GM12878 (cell line): ENCODE measurements at regions not wholly inside any gene's neighbourhood (a gene's known extent, or its start where the extent isn't known, plus 50 kb on each side); places are given as distances from the start of the nearest gene placed in this dataset.

Experiments
- CEBPB ChIP-seq, 2 experiments: fragments of 150-350 bp in 1 of 2; IDR thresholded peaks; 2 replicates each; pipeline ENCODE4 v1.6.1; 2012 to 2014; ENCODE audit warnings: low read depth in 2 of 2, low read length in 2 of 2, borderline replicate concordance in 1 of 2, inconsistent platforms in 1 of 2
- CHD4 ChIP-seq: fragments of 200-600 bp; sonication (generic); IDR thresholded peaks from 2 replicates; pipeline ENCODE4 v1.6.1; 2016; ENCODE audit warnings: mild to moderate bottlenecking
- EP300 ChIP-seq, 2 experiments: fragments of 150-350 bp in 1 of 2; IDR thresholded peaks; 2 replicates each; pipeline ENCODE4 v1.6.1; 2011 to 2012; ENCODE audit warnings: low read depth in 2 of 2, low read length in 2 of 2, borderline replicate concordance in 1 of 2, improper control_type of control experiment in 1 of 2, inconsistent platforms in 1 of 2; ENCODE audit not compliant: control insufficient read depth in 1 of 2
- HDGF ChIP-seq: fragments of 450-650 bp; IDR thresholded peaks from 2 replicates; pipeline ENCODE4 v1.6.1; 2016; ENCODE audit warnings: antibody characterized with exemption
- MYC ChIP-seq: IDR thresholded peaks from 2 replicates; pipeline ENCODE4 v1.6.1; 2011; ENCODE audit warnings: mild to moderate bottlenecking, low read length, moderate library complexity, inconsistent platforms; ENCODE audit not compliant: insufficient read depth, insufficient replicate concordance, insufficient read length, severe bottlenecking
- POLR2AphosphoS2 ChIP-seq: IDR thresholded peaks from 2 replicates; pipeline ENCODE4 v1.6.1; 2011; ENCODE audit warnings: low read depth, mild to moderate bottlenecking, low read length, improper control_type of control experiment, moderate library complexity
- TAF1 ChIP-seq: IDR thresholded peaks from 2 replicates; pipeline ENCODE4 v1.6.1; 2011; ENCODE audit warnings: mild to moderate bottlenecking, low read depth, low read length, borderline replicate concordance
- ZNF384 ChIP-seq: IDR thresholded peaks from 2 replicates; pipeline ENCODE4 v1.6.1; 2012; ENCODE audit warnings: low read depth, mild to moderate bottlenecking, low read length, improper control_type of control experiment, borderline replicate concordance
- TF ChIP-seq, protein P1 (sequence below): fragments of 450-650 bp; IDR thresholded peaks from 2 replicates; pipeline ENCODE4 v1.6.1; 2014; ENCODE audit warnings: mild to moderate bottlenecking
- TF ChIP-seq, protein P2 (sequence below), 3 experiments: IDR thresholded peaks in 2 of 3; conservative IDR thresholded peaks in 1 of 3; 2 replicates each; pipeline ENCODE4 v1.5.1; 2011; ENCODE audit warnings: low read depth in 3 of 3, low read length in 3 of 3, mild to moderate bottlenecking in 3 of 3, control low read depth in 2 of 3, moderate library complexity in 2 of 3, inconsistent platforms in 1 of 3, mixed read lengths in 1 of 3; ENCODE audit not compliant: control insufficient read depth in 2 of 3, insufficient read depth in 1 of 3; ENCODE audit errors: extremely low read depth in 1 of 3
- TF ChIP-seq, protein P3 (sequence below): IDR thresholded peaks from 2 replicates; pipeline ENCODE4 v1.6.1; 2011; ENCODE audit warnings: borderline replicate concordance, low read depth, mild to moderate bottlenecking, moderate library complexity, mixed read lengths, low read length; ENCODE audit not compliant: insufficient read depth; ENCODE audit errors: extremely low read length

DNA sequence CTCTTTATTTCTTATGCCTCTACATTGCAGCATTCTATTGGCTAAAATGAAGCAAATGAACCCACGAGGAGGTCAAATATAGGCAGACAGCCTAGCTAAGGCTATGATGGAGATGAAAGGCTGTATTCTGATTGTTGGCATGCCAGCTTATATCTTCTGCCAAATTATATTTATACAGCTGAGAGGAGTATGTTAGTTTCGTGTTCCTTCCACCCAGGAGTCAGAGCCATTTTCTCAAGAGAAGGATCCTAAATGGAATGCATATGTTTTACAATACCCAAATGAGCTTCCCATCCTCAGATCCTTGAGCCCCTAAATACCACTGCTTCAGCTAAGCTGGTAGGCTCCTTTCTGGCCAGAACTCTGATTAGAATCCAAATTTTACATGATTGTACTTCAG, 178.4 kb upstream of the HDDC2 start:
- TF ChIP-seq, protein P1, sequence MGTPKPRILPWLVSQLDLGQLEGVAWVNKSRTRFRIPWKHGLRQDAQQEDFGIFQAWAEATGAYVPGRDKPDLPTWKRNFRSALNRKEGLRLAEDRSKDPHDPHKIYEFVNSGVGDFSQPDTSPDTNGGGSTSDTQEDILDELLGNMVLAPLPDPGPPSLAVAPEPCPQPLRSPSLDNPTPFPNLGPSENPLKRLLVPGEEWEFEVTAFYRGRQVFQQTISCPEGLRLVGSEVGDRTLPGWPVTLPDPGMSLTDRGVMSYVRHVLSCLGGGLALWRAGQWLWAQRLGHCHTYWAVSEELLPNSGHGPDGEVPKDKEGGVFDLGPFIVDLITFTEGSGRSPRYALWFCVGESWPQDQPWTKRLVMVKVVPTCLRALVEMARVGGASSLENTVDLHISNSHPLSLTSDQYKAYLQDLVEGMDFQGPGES, result no peak
- TF ChIP-seq, protein P2, sequence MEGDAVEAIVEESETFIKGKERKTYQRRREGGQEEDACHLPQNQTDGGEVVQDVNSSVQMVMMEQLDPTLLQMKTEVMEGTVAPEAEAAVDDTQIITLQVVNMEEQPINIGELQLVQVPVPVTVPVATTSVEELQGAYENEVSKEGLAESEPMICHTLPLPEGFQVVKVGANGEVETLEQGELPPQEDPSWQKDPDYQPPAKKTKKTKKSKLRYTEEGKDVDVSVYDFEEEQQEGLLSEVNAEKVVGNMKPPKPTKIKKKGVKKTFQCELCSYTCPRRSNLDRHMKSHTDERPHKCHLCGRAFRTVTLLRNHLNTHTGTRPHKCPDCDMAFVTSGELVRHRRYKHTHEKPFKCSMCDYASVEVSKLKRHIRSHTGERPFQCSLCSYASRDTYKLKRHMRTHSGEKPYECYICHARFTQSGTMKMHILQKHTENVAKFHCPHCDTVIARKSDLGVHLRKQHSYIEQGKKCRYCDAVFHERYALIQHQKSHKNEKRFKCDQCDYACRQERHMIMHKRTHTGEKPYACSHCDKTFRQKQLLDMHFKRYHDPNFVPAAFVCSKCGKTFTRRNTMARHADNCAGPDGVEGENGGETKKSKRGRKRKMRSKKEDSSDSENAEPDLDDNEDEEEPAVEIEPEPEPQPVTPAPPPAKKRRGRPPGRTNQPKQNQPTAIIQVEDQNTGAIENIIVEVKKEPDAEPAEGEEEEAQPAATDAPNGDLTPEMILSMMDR (IDR thresholded peaks at IDR 0.05 in 2 of 3, conservative IDR thresholded peaks at IDR 0.05 in 1 of 3; ENCODE audit: control insufficient read depth in 2 of 3, extremely low read depth in 1 of 3, insufficient read depth in 1 of 3, low read depth in 3 of 3, low read length in 3 of 3), result no peak
- no peak for TF ChIP-seq TAF1
- TF ChIP-seq HDGF, result no peak
- no peak for TF ChIP-seq EP300 (IDR thresholded peaks at IDR 0.05; ENCODE audit: borderline replicate concordance in 1 of 2, control insufficient read depth in 1 of 2, low read depth in 2 of 2, low read length in 2 of 2)
- no peak for TF ChIP-seq CHD4
- TF ChIP-seq, protein P3, sequence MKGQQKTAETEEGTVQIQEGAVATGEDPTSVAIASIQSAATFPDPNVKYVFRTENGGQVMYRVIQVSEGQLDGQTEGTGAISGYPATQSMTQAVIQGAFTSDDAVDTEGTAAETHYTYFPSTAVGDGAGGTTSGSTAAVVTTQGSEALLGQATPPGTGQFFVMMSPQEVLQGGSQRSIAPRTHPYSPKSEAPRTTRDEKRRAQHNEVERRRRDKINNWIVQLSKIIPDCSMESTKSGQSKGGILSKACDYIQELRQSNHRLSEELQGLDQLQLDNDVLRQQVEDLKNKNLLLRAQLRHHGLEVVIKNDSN, result no peak
- no peak for TF ChIP-seq CEBPB (IDR thresholded peaks at IDR 0.05; ENCODE audit: borderline replicate concordance in 1 of 2, low read depth in 2 of 2, low read length in 2 of 2)
- no peak for TF ChIP-seq ZNF384
- no peak for TF ChIP-seq POLR2AphosphoS2
- TF ChIP-seq MYC, result no peak
